SK-N-SH (cell line): ENCODE measurements at regions not wholly inside any gene's neighbourhood (a gene's known extent, or its start where the extent isn't known, plus 50 kb on each side); places are given as distances from the start of the nearest gene placed in this dataset.

ENCODE experiments used
- CTCF ChIP-seq: fragments of 200-600 bp; sonication (generic); IDR thresholded peaks from 2 replicates; pipeline ENCODE4 v1.6.1; 2017; ENCODE audit warnings: antibody characterized with exemption, mild to moderate bottlenecking, moderate library complexity
- MXI1 ChIP-seq: IDR thresholded peaks from 2 replicates; pipeline ENCODE4 v1.6.1; 2012; ENCODE audit warnings: mild to moderate bottlenecking, low read depth, low read length, improper control_type of control experiment
- RFX5 ChIP-seq: IDR thresholded peaks from 2 replicates; pipeline ENCODE4 v1.6.1; 2012; ENCODE audit warnings: mild to moderate bottlenecking, improper control_type of control experiment, low read length
- SMC3 ChIP-seq: IDR thresholded peaks from 2 replicates; pipeline ENCODE4 v1.6.1; 2012; ENCODE audit warnings: low read depth, low read length, improper control_type of control experiment
- TCF12 ChIP-seq: IDR thresholded peaks from 2 replicates; pipeline ENCODE4 v1.4.0; 2012
- USF2 ChIP-seq: fragments of 150-350 bp; IDR thresholded peaks from 2 replicates; pipeline ENCODE4 v1.6.1; 2017; ENCODE audit warnings: antibody characterized with exemption, low read length, low read depth, borderline replicate concordance
- TF ChIP-seq, protein P1 (sequence below): IDR thresholded peaks from 2 replicates; pipeline ENCODE4 v1.4.0; 2012; ENCODE audit warnings: low read depth
- TF ChIP-seq, protein P2 (sequence below): fragments of 150-350 bp; IDR thresholded peaks from 2 replicates; pipeline ENCODE4 v1.6.1; 2016; ENCODE audit warnings: mild to moderate bottlenecking, low read depth, low read length

DNA sequence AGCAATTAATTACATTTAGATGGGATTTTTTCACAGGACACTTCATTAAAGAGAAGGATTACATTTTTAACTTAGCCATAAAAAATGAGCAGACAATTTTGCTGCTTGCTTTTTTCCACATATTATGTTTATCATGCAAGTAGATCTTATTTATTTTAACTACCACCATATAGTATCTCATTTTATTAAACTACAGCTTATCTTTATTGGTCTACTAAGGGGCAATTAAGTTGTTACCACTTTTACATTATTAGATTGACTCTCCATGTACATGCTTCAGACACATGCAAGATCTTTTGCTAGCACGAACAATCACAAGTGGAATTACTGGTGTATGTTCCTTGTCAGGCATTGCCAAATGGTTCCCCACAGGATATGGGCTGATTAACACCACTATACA, 99.8 kb upstream of the NFIA start:
- TF ChIP-seq CTCF (no peak), TCF12 (no peak), MXI1 (no peak), USF2 (no peak), SMC3 (no peak), RFX5 (no peak)
- TF ChIP-seq, protein P1, sequence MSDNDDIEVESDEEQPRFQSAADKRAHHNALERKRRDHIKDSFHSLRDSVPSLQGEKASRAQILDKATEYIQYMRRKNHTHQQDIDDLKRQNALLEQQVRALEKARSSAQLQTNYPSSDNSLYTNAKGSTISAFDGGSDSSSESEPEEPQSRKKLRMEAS = no peak
- TF ChIP-seq, protein P2, sequence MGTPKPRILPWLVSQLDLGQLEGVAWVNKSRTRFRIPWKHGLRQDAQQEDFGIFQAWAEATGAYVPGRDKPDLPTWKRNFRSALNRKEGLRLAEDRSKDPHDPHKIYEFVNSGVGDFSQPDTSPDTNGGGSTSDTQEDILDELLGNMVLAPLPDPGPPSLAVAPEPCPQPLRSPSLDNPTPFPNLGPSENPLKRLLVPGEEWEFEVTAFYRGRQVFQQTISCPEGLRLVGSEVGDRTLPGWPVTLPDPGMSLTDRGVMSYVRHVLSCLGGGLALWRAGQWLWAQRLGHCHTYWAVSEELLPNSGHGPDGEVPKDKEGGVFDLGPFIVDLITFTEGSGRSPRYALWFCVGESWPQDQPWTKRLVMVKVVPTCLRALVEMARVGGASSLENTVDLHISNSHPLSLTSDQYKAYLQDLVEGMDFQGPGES = no peak
